Mucosa of descending colon (tissue), 3 donors: ENCODE measurements at regions not wholly inside any gene's neighbourhood (a gene's known extent, or its start where the extent isn't known, plus 50 kb on each side); places are given as distances from the start of the nearest gene placed in this dataset.

ENCODE experiments used
- ATAC-seq: fragments of 200-7000 bp; cut with Tn5 transposase; one replicate; pipeline ENCODE4 v1.9.1; 2020; ENCODE audit warnings: mild to moderate bottlenecking, moderate library complexity
- DNase-seq, 3 donors: peaks; one replicate each; pipeline ENCODE4 v3.0.0-alpha.2; 2020
- H3K36me3 ChIP-seq: fragments of 200-600 bp; one replicate; pipeline ENCODE4 v1.8.0; 2021; ENCODE audit warnings: low read depth, mild to moderate bottlenecking
- H3K4me1 ChIP-seq: fragments of 200-600 bp; one replicate; pipeline ENCODE4 v1.8.0; 2021; ENCODE audit warnings: low read depth, mild to moderate bottlenecking
- H3K4me3 ChIP-seq: fragments of 200-600 bp; one replicate; pipeline ENCODE4 v1.8.0; 2021; ENCODE audit warnings: mild to moderate bottlenecking
- H3K9me3 ChIP-seq: fragments of 200-600 bp; one replicate; pipeline ENCODE4 v1.8.0; 2021; ENCODE audit warnings: mild to moderate bottlenecking
- intact Hi-C, 2 donors: fragments of 100-400 bp; cut with DNase I in 1 of 2; cut with micrococcal nuclease in 1 of 2; formaldehyde crosslinking; loops; one replicate each; pipeline versions ENCODE4 v1.11.0 to v1.11.1; 2022; cut with DNase I, micrococcal nuclease
- TF ChIP-seq, protein P1 (sequence below): fragments of 200-600 bp; IDR thresholded peaks from one replicate; pipeline ENCODE4 v1.8.0; 2022; ENCODE audit warnings: antibody characterized with exemption, mild to moderate bottlenecking
- donor health status: DM: no; HTN: no; CAD: no; lungs with moderate emphysema.
- donor health status: DM: no; HTN: no; CAD: no.
- donor health status: DM: no; HTN: yes; CAD: no.

DNA sequence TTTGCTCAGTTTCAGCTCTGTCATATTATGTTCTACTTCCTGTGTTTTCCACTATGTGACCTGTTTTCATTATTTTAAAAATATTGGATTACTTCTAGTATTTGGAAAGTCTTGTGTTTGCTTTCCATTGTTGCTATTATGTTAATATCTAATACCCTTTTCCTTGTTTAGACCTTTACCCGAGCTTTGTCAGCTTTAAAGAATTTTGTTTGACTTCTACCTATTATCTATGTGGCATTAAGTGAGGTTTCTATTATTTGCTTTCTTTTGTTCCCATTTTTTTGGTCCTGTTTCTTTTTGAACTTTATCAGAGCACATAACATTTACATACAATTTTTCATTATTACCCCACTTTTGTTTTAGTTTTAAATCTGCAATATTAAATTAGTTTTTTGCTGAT is 202.7 kb downstream of the MANEA start:
- no peak for DNase-seq
- Histone ChIP-seq H3K36me3 (no peaks in the 10 kb centered on the region), H3K4me3 (no peak overlapping the region), H3K9me3 (no peaks in the 10 kb centered on the region), H3K4me1 (no peaks in the 10 kb centered on the region)
- ATAC-seq = no peak
- intact Hi-C loops = no loop called here
- TF ChIP-seq, protein P1, sequence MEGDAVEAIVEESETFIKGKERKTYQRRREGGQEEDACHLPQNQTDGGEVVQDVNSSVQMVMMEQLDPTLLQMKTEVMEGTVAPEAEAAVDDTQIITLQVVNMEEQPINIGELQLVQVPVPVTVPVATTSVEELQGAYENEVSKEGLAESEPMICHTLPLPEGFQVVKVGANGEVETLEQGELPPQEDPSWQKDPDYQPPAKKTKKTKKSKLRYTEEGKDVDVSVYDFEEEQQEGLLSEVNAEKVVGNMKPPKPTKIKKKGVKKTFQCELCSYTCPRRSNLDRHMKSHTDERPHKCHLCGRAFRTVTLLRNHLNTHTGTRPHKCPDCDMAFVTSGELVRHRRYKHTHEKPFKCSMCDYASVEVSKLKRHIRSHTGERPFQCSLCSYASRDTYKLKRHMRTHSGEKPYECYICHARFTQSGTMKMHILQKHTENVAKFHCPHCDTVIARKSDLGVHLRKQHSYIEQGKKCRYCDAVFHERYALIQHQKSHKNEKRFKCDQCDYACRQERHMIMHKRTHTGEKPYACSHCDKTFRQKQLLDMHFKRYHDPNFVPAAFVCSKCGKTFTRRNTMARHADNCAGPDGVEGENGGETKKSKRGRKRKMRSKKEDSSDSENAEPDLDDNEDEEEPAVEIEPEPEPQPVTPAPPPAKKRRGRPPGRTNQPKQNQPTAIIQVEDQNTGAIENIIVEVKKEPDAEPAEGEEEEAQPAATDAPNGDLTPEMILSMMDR = no peak

DNA sequence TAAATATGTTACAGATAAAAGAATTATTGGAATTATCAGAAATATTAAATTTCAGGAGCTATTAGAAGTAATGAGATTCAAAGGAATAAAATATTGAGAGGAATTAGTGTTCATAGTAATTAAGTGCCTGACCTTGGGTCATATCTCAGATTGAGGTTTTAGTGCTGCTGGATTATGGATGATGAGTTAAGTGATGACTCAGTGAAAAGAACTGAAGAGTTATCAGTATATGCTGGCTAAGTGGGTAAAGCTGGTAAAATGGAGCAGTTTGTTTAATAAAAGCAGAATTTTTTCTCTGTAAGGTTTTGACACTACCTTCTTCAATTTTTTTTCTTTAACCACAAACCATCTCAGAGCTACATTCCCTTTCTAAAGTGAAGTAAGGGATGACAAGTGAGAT is 206.7 kb downstream of the MANEA start:
- no peak for ATAC-seq
- intact Hi-C loops = no loop called here

DNA sequence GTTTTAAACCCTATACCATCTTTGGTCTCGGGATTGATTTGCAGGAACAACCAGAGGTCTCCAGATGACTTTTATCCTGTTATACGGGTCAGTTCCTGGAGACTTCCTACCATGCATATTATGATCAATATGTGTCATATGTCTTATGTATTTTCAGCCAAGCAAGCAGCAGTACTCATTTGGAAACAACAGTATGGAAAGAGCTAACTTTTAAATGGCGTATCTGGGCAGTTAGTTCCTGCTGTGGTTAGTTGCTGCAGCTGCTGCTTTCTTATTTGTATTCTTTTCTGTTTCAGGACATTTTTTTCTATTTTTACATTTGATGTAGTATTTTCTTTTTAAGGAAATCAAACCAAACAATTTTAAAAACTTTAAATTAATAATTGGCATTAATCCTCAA is 207.5 kb downstream of the MANEA start:
- no peaks in the 10 kb centered on the region for H3K36me3 ChIP-seq
- H3K9me3 ChIP-seq = no peaks in the 10 kb centered on the region
- DNase-seq = no peak
- no peaks in the 10 kb centered on the region for H3K4me1 ChIP-seq
- H3K4me3 ChIP-seq = no peak overlapping the region
- intact Hi-C loops = no loop called here
- TF ChIP-seq, protein P1 = no peak
- ATAC-seq = no peak

More for the DNA sequence above, 206.7 kb downstream of the MANEA start:
- Histone ChIP-seq H3K9me3 (no peaks in the 10 kb centered on the region), H3K36me3 (no peaks in the 10 kb centered on the region), H3K4me3 (no peak overlapping the region), H3K4me1 (no peaks in the 10 kb centered on the region)
- TF ChIP-seq, protein P1 = no peak
- no peak for DNase-seq

DNA sequence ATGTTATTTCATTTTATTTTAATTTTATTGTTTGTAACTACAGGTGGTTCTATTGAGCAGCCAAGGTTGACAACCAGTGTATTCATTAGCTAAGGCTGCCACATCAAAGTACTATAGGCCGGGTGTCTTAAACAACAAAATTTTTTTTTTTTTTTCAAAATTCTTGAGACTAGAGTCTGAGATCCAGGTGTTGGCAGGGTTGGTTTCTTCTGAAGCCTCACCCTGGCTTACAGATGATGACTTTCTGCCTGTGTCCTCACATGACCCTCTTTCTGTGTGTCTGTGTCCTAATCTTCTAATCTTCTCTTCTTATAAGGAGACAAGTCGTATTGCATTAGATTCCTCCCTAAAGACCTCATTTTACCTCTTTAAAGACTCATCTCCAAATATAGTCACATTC is 208.4 kb downstream of the MANEA start:
- TF ChIP-seq, protein P1 = no peak
- intact Hi-C loops = no loop called here

DNA sequence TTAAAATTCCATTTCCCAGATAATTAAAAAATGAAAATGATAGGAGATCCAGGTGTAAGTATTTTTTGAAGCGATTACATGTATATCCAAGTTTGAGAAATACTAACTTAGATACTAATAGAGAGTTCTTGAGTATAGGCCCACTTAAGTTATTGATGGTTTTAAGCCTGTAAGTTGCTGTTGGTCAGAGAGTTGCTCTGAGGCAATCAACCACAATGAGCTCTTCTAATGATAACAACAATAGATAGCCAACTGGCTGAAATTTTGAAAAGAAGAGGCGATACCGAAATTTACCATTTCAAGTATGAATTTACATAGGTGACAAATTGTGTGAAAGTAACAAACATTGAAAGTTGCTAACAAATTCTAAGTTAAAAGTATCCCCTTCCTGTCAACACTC is 209.5 kb downstream of the MANEA start:
- no peaks in the 10 kb centered on the region for H3K36me3 ChIP-seq
- no peak overlapping the region for H3K4me3 ChIP-seq
- intact Hi-C loops = no loop called here
- TF ChIP-seq, protein P1 = no peak
- ATAC-seq (no peak), DNase-seq (no peak)
- no peaks in the 10 kb centered on the region for H3K9me3 ChIP-seq
- no peaks in the 10 kb centered on the region for H3K4me1 ChIP-seq

More for the DNA sequence above, 208.4 kb downstream of the MANEA start:
- DNase-seq = no peak
- Histone ChIP-seq H3K36me3 (no peaks in the 10 kb centered on the region), H3K4me3 (no peak overlapping the region), H3K9me3 (no peaks in the 10 kb centered on the region), H3K4me1 (no peaks in the 10 kb centered on the region)
- ATAC-seq = no peak

DNA sequence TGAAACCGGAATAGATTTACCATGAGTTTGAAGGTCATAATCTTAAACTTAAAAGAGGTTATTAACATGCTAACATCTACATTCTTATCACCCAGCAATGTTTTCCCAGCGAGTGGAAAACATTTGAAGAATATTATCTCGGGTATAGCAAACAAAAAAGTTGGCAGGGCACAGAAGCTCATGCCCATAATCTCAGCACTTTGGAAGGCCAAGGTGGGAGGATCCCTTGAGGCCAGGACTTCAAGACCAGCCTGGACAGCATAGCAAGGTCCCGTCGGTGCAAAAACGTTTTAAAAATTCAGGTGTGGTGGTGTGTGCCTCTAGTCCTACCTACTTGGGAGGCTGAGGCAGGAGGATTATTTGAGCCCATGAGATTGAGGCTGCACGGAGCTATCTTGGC is 213.5 kb downstream of the MANEA start:
- H3K4me1 ChIP-seq = no peaks in the 10 kb centered on the region
- H3K36me3 ChIP-seq = no peaks in the 10 kb centered on the region
- ATAC-seq (no peak), DNase-seq (no peak)
- H3K9me3 ChIP-seq = no peaks in the 10 kb centered on the region
- intact Hi-C loops = no loop called here
- H3K4me3 ChIP-seq = no peak overlapping the region
- TF ChIP-seq, protein P1 = no peak
